CD4-positive, CD25-positive, alpha-beta regulatory T cell (primary cell): ENCODE measurements at regions not wholly inside any gene's neighbourhood (a gene's known extent, or its start where the extent isn't known, plus 50 kb on each side); places are given as distances from the start of the nearest gene placed in this dataset.

Source experiments
- ATAC-seq, 2 donors: fragments of 150-1000 bp; cut with Tn5 transposase; one replicate each; pipeline ENCODE4 v1.10.0; 2021; ENCODE audit warnings: low read depth in 2 of 2, moderate number of reproducible peaks in 2 of 2, moderate library complexity in 1 of 2
- DNase-seq, 3 donors: peaks; one replicate each; pipeline versions ENCODE4 v3.0.0 to v3.0.0-alpha.2; 2012 to 2022; ENCODE audit warnings: mixed read lengths in 1 of 3
- H3K27ac ChIP-seq: one replicate; pipeline ENCODE4 v1.7.0; 2013; ENCODE audit warnings: mild to moderate bottlenecking, low read length; ENCODE audit not compliant: insufficient read depth, poor library complexity, severe bottlenecking
- H3K27me3 ChIP-seq: one replicate; pipeline ENCODE4 v1.7.0; 2013; ENCODE audit warnings: low read length; ENCODE audit not compliant: control insufficient read depth, insufficient read depth
- H3K36me3 ChIP-seq: one replicate; pipeline ENCODE4 v1.7.0; 2013; ENCODE audit warnings: mild to moderate bottlenecking, low read length, moderate library complexity; ENCODE audit not compliant: control insufficient read depth, insufficient read depth
- H3K4me1 ChIP-seq: 2 replicates; pipeline ENCODE4 v1.7.0; 2013; ENCODE audit warnings: mild to moderate bottlenecking, low read length; ENCODE audit not compliant: insufficient read depth, control insufficient read depth, poor library complexity, severe bottlenecking
- H3K4me3 ChIP-seq: one replicate; pipeline ENCODE4 v1.7.0; 2013; ENCODE audit warnings: low read depth, mild to moderate bottlenecking, low read length, moderate library complexity
- H3K9me3 ChIP-seq, 2 experiments: 1 replicate in 1 of 2; 2 replicates in 1 of 2; pipeline ENCODE4 v1.7.0; 2013; ENCODE audit warnings: low read length in 2 of 2, mild to moderate bottlenecking in 1 of 2, moderate library complexity in 1 of 2; ENCODE audit not compliant: control insufficient read depth in 2 of 2
- H3K27ac Mint-ChIP-seq, 3 donors: one replicate each; pipeline ENCODE4 v1.8.0; 2020 to 2022; ENCODE audit warnings: mild to moderate bottlenecking in 3 of 3, mixed read lengths in 3 of 3, moderate library complexity in 2 of 3
- H3K27me3 Mint-ChIP-seq: one replicate; pipeline ENCODE4 v1.8.0; 2022; ENCODE audit warnings: mild to moderate bottlenecking, mixed read lengths
- H3K36me3 Mint-ChIP-seq: one replicate; pipeline ENCODE4 v1.8.0; 2020; ENCODE audit warnings: mixed read lengths
- H3K4me1 Mint-ChIP-seq, 4 donors: one replicate each; pipeline ENCODE4 v1.8.0; 2020 to 2022; ENCODE audit warnings: mixed read lengths in 4 of 4, mild to moderate bottlenecking in 1 of 4
- H3K4me3 Mint-ChIP-seq, 4 donors: one replicate each; pipeline ENCODE4 v1.8.0; 2020 to 2022; ENCODE audit warnings: mild to moderate bottlenecking in 4 of 4, mixed read lengths in 4 of 4, moderate library complexity in 3 of 4
- H3K9me3 Mint-ChIP-seq, 7 donors: one replicate each; pipeline ENCODE4 v1.8.0; 2020 to 2022; ENCODE audit warnings: mixed read lengths in 7 of 7, mild to moderate bottlenecking in 3 of 7, moderate library complexity in 2 of 7

DNA sequence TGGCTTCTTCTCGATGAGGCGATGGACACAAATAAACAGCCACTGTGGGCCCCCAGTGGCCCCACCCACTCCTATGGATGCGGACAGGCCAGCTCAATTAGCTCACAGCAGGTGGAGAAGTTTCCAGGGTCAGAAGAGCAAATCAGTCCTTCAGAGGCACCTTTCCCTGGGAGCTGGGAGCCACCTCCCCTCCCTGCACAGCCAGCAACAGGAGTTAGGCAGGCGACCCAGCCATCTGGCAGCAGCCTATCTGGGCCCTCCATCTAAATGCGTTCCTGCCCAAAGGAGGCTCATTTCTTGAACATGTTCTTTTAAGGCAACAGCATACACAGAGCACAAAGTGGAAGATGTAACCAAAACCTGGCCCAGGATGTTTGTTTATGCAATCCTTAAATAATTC, 211.9 kb upstream of the ARRDC4 start:
- H3K9me3 Mint-ChIP-seq, result peaks cover 0 to 2% (median 0%) of the 10 kb centered on the region in 7 donors
- H3K36me3 ChIP-seq, result no peaks in the 10 kb centered on the region

DNA sequence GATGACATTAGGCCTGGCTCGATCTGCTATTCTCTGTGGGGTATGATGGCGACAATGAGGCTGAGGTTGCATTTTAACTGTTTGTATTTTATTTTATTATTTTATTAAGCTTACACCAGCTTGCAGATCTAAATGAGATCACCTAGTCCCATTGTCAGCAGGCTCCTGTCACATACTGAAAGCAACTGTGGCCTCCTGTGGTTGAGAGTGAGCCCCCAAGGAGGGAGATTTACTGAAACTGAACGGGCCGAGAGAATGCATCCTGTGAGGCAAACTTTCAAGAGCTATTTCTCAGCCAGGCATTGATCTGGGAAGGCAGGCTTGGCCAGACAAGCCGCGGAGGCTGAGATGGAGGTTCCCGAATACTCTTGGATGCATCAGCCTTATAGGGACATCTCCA, 210.4 kb upstream of the ARRDC4 start:
- H3K27ac ChIP-seq, result no peak overlapping the region
- H3K36me3 Mint-ChIP-seq, result no peaks in the 10 kb centered on the region
- no peaks in the 10 kb centered on the region for H3K4me1 Mint-ChIP-seq
- H3K27me3 ChIP-seq, result no peaks in the 10 kb centered on the region
- peaks cover 0 to 4% (median 0%) of the 10 kb centered on the region in 7 donors for H3K9me3 Mint-ChIP-seq
- H3K4me3 ChIP-seq, result no peak overlapping the region
- ATAC-seq (no peak), DNase-seq (no peak)
- H3K36me3 ChIP-seq, result no peaks in the 10 kb centered on the region
- H3K27ac Mint-ChIP-seq, result no peak overlapping the region
- H3K4me3 Mint-ChIP-seq, result no peak overlapping the region
- no peaks in the 10 kb centered on the region for H3K9me3 ChIP-seq
- no peaks in the 10 kb centered on the region for H3K27me3 Mint-ChIP-seq
- no peaks in the 10 kb centered on the region for H3K4me1 ChIP-seq

More for the DNA sequence above, 211.9 kb upstream of the ARRDC4 start:
- no peaks in the 10 kb centered on the region for H3K9me3 ChIP-seq
- H3K4me1 Mint-ChIP-seq, result no peaks in the 10 kb centered on the region
- H3K27me3 Mint-ChIP-seq, result no peaks in the 10 kb centered on the region
- ATAC-seq (no peak), DNase-seq (no peak)
- H3K4me3 Mint-ChIP-seq, result no peak overlapping the region
- no peak overlapping the region for H3K27ac Mint-ChIP-seq
- H3K27ac ChIP-seq, result no peak overlapping the region
- H3K4me3 ChIP-seq, result no peak overlapping the region
- no peaks in the 10 kb centered on the region for H3K4me1 ChIP-seq
- no peaks in the 10 kb centered on the region for H3K27me3 ChIP-seq
- H3K36me3 Mint-ChIP-seq, result no peaks in the 10 kb centered on the region

DNA sequence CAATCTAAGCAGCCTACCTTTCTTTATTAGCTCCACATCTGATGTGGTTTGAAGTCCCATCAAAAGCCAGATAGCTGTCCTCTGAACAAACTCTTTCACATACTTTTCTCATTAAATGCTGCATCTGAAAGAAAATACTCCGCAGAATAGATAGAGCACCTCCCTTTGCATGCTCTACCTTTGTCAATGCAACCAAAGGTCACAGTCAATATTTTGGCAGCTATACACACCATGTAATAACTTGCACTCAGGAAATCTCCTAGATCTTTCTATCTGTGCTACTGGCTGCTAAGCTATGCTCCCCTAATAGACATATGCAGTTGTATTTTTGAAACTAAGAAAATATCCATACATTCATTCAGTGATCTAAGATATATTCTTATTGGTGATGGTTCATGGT, 204.8 kb upstream of the ARRDC4 start:
- H3K9me3 ChIP-seq, result no peaks in the 10 kb centered on the region
- H3K4me3 ChIP-seq, result no peak overlapping the region

DNA sequence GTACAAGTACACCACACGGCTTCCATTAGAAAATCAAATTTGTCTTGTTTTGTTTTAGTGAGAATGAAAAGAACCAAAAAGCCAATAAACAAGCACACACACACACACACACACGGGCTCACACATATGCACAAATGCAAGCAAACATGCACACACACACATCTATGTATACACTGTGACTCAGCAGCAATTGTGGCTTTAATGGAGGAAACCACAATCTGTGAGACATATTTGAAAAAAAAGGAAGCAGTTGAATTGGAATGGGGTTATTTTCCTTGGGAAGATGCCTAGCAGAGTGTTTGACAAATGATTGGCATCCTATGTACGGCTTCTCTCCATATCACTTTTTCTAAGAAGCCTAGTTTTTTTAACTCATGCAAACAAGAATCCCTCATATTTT, 201.1 kb upstream of the ARRDC4 start:
- no peaks in the 10 kb centered on the region for H3K4me1 ChIP-seq
- ATAC-seq (no peak), DNase-seq (no peak)
- Mint-ChIP-seq H3K36me3 (no peaks in the 10 kb centered on the region), H3K4me1 (no peaks in the 10 kb centered on the region), H3K27ac (no peak overlapping the region), H3K9me3 (peaks cover 0 to 8% (median 1%) of the 10 kb centered on the region in 7 donors), H3K27me3 (no peaks in the 10 kb centered on the region), H3K4me3 (no peak overlapping the region)
- H3K27me3 ChIP-seq, result no peaks in the 10 kb centered on the region
- H3K27ac ChIP-seq, result no peak overlapping the region
- H3K4me3 ChIP-seq, result no peak overlapping the region
- no peaks in the 10 kb centered on the region for H3K9me3 ChIP-seq
- H3K36me3 ChIP-seq, result no peaks in the 10 kb centered on the region

More for the DNA sequence above, 204.8 kb upstream of the ARRDC4 start:
- DNase-seq (no peak), ATAC-seq (no peak)
- Mint-ChIP-seq H3K36me3 (no peaks in the 10 kb centered on the region), H3K27ac (no peak overlapping the region), H3K4me1 (no peaks in the 10 kb centered on the region), H3K9me3 (peaks cover 0 to 9% (median 0%) of the 10 kb centered on the region in 7 donors), H3K27me3 (no peaks in the 10 kb centered on the region), H3K4me3 (no peak overlapping the region)
- H3K36me3 ChIP-seq, result no peaks in the 10 kb centered on the region
- H3K4me1 ChIP-seq, result no peaks in the 10 kb centered on the region
- H3K27ac ChIP-seq, result no peak overlapping the region
- no peaks in the 10 kb centered on the region for H3K27me3 ChIP-seq

DNA sequence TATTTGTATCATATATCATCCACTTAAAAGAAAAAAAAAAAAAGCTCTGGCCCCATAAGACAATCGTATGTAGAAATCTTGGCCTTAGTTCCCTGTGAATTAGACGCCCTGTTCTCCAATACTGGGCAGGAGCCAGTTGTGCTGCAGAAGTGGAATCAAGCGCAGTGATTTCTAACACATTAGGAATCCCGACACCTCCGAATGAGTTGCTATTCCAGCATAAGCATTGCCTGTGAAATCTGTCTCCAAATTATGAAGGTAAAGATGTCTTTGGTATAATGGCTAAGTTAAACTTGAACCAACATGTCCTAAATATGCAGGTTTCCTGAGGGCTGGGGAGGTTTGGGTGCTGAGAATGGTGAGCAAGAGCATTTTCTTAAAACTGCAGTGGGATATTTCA, 199.4 kb upstream of the ARRDC4 start:
- no peak overlapping the region for H3K27ac Mint-ChIP-seq
- H3K9me3 Mint-ChIP-seq, result peaks cover 0 to 11% (median 2%) of the 10 kb centered on the region in 7 donors
- Histone ChIP-seq H3K4me1 (no peaks in the 10 kb centered on the region), H3K4me3 (no peak overlapping the region), H3K27ac (no peak overlapping the region), H3K36me3 (no peaks in the 10 kb centered on the region), H3K27me3 (no peaks in the 10 kb centered on the region), H3K9me3 (no peaks in the 10 kb centered on the region)
- no peaks in the 10 kb centered on the region for H3K27me3 Mint-ChIP-seq
- H3K4me3 Mint-ChIP-seq, result no peak overlapping the region
- no peaks in the 10 kb centered on the region for H3K36me3 Mint-ChIP-seq
- DNase-seq (no peak), ATAC-seq (no peak)
- no peaks in the 10 kb centered on the region for H3K4me1 Mint-ChIP-seq

DNA sequence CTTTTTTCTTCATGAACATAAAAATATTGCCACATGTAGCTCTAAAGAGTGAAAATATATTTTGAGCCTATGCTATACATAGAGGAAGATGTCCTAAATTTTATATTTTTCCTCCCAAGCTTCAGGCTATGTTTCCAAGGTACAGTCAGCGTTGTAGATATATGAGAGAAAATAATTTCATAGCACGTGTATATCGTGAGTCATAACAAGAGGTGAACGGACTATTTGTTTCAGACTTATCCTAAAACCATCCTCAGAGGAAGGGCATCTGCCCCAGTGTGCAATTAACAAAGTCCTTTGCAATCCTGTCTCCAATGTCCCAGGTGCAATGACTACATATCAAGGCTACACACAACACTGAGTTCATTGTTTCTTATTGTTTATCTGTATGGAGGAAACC, 177.3 kb upstream of the ARRDC4 start:
- no peaks in the 10 kb centered on the region for H3K9me3 ChIP-seq
- H3K27ac ChIP-seq, result no peak overlapping the region
- H3K9me3 Mint-ChIP-seq, result peaks cover 0 to 6% (median 3%) of the 10 kb centered on the region in 7 donors
- no peak for ATAC-seq
- H3K27me3 Mint-ChIP-seq, result no peaks in the 10 kb centered on the region
- no peaks in the 10 kb centered on the region for H3K36me3 ChIP-seq
- no peaks in the 10 kb centered on the region for H3K27me3 ChIP-seq
- no peak overlapping the region for H3K4me3 Mint-ChIP-seq
- no peaks in the 10 kb centered on the region for H3K4me1 ChIP-seq
- no peaks in the 10 kb centered on the region for H3K36me3 Mint-ChIP-seq
- H3K27ac Mint-ChIP-seq, result no peak overlapping the region
- no peak for DNase-seq
- no peaks in the 10 kb centered on the region for H3K4me1 Mint-ChIP-seq
- H3K4me3 ChIP-seq, result no peak overlapping the region

DNA sequence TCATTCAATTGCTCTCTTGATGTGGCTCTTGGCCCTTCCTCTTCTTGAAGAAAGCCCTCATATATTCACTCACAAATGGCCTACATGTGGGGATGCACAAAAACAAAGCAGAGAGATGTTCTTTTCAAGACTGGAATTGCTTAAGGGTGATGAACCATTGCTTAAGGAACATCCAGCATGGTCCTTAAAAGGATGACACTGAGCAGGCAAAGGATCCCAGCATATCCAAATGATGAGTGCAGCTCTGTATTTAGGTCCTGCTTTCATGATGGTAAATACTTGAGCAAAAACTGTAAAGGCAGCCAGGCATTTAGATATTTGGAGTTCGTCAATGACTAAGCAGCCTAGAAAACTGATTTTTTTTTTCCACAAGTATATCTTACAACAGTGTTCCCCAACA, 173.8 kb upstream of the ARRDC4 start:
- H3K4me3 Mint-ChIP-seq, result no peak overlapping the region
- ATAC-seq (no peak), DNase-seq (no peak)
- no peaks in the 10 kb centered on the region for H3K9me3 ChIP-seq
- no peaks in the 10 kb centered on the region for H3K36me3 Mint-ChIP-seq
- no peaks in the 10 kb centered on the region for H3K27me3 Mint-ChIP-seq
- no peaks in the 10 kb centered on the region for H3K4me1 ChIP-seq
- H3K36me3 ChIP-seq, result no peaks in the 10 kb centered on the region
- H3K27ac ChIP-seq, result no peak overlapping the region
- no peaks in the 10 kb centered on the region for H3K4me1 Mint-ChIP-seq
- no peak overlapping the region for H3K4me3 ChIP-seq
- H3K27me3 ChIP-seq, result no peaks in the 10 kb centered on the region
- no peak overlapping the region for H3K27ac Mint-ChIP-seq
- H3K9me3 Mint-ChIP-seq, result peaks cover under 1 to 5% (median 3%) of the 10 kb centered on the region in 7 donors

DNA sequence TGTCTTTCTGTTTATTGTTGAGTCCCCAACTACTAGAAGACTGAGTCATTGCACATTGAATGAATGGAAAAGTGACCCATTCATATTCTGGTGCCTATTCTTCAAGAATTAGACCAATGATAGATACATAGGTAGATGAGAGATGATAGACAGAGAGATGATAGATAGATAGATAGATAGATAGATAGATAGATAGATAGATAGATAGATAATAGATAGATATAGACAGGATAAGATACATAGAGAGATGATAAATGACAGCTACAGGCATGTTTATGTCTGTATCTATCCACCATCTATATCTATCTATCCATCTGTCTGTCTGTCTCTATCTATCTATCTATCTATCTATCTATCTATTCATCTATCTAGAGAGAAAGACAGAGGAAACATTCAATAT, 170.3 kb upstream of the ARRDC4 start:
- Histone ChIP-seq H3K4me1 (no peaks in the 10 kb centered on the region), H3K27me3 (no peaks in the 10 kb centered on the region), H3K36me3 (no peaks in the 10 kb centered on the region), H3K27ac (no peak overlapping the region), H3K4me3 (no peak overlapping the region), H3K9me3 (no peaks in the 10 kb centered on the region)
- Mint-ChIP-seq H3K4me3 (no peak overlapping the region), H3K27me3 (no peaks in the 10 kb centered on the region), H3K9me3 (peaks cover 0 to 9% (median 2%) of the 10 kb centered on the region in 7 donors), H3K36me3 (no peaks in the 10 kb centered on the region), H3K4me1 (no peaks in the 10 kb centered on the region), H3K27ac (no peak overlapping the region)
- ATAC-seq (no peak), DNase-seq (no peak)
